ENCODE measurements at regions not wholly inside any gene's neighbourhood (a gene's known extent, or its start where the extent isn't known, plus 50 kb on each side); places are given as distances from the start of the nearest gene placed in this dataset.

- Mint-ChIP-seq H3K9me3 (no peaks in the 10 kb centered on the region), H3K36me3 (ENCODE audit: insufficient read depth in 2 of 2) (no peaks in the 10 kb centered on the region), H3K27me3 (ENCODE audit: low read depth) (no peaks in the 10 kb centered on the region), H3K27ac (no peak overlapping the region), H3K4me3 (no peak overlapping the region), H3K4me1 (ENCODE audit: low read depth) (no peaks in the 10 kb centered on the region)
- DNase-seq: no peak
- no peak for ATAC-seq (replicated peaks in 1 of 2)
These were observed 202.1 kb upstream of the ADGRL2 start for GRCh38 chr1:81598623-81599022.

- Mint-ChIP-seq H3K9me3 (no peaks in the 10 kb centered on the region), H3K27me3 (ENCODE audit: low read depth) (no peaks in the 10 kb centered on the region), H3K4me3 (no peak overlapping the region), H3K27ac (no peak overlapping the region), H3K4me1 (ENCODE audit: low read depth) (no peaks in the 10 kb centered on the region), H3K36me3 (ENCODE audit: insufficient read depth in 2 of 2) (no peaks in the 10 kb centered on the region)
- DNase-seq (no peak), ATAC-seq (replicated peaks in 1 of 2) (no peak)
These were observed 202.9 kb upstream of the ADGRL2 start for GRCh38 chr1:81597720-81598426.

- Mint-ChIP-seq H3K27ac (no peak overlapping the region), H3K36me3 (ENCODE audit: insufficient read depth in 2 of 2) (no peaks in the 10 kb centered on the region), H3K27me3 (ENCODE audit: low read depth) (no peaks in the 10 kb centered on the region), H3K4me1 (ENCODE audit: low read depth) (no peaks in the 10 kb centered on the region), H3K4me3 (no peak overlapping the region), H3K9me3 (peaks cover 0 to 3% of the 10 kb centered on the region in 2 donors)
- ATAC-seq (replicated peaks in 1 of 2): no peak
- no peak for DNase-seq
These were observed 204.4 kb upstream of the ADGRL2 start for GRCh38 chr1:81596341-81596740.

- Mint-ChIP-seq H3K27me3 (ENCODE audit: low read depth) (no peaks in the 10 kb centered on the region), H3K4me1 (ENCODE audit: low read depth) (no peaks in the 10 kb centered on the region), H3K27ac (no peak overlapping the region), H3K9me3 (peaks cover 0 to 8% of the 10 kb centered on the region in 2 donors), H3K4me3 (no peak overlapping the region), H3K36me3 (ENCODE audit: insufficient read depth in 2 of 2) (no peaks in the 10 kb centered on the region)
- DNase-seq: no peak
- no peak for ATAC-seq (replicated peaks in 1 of 2)
These were observed 206.5 kb upstream of the ADGRL2 start for GRCh38 chr1:81594206-81594605.

GRCh38 chr1:81592233-81592632 is 208.5 kb upstream of the ADGRL2 start:
- H3K4me3 Mint-ChIP-seq: no peak overlapping the region

GRCh38 chr1:81590171-81590570 is 210.6 kb upstream of the ADGRL2 start:
- ATAC-seq (replicated peaks in 1 of 2): no peak
- H3K4me3 Mint-ChIP-seq: no peak overlapping the region

More at GRCh38 chr1:81592233-81592632, 208.5 kb upstream of the ADGRL2 start:
- H3K27me3 Mint-ChIP-seq (ENCODE audit: low read depth): no peaks in the 10 kb centered on the region
- no peaks in the 10 kb centered on the region for H3K4me1 Mint-ChIP-seq (ENCODE audit: low read depth)
- DNase-seq (no peak), ATAC-seq (replicated peaks in 1 of 2) (no peak)
- H3K36me3 Mint-ChIP-seq (ENCODE audit: insufficient read depth in 2 of 2): no peaks in the 10 kb centered on the region
- H3K27ac Mint-ChIP-seq: no peak overlapping the region
- H3K9me3 Mint-ChIP-seq: peaks cover 0 to 8% of the 10 kb centered on the region in 2 donors

GRCh38 chr1:81588149-81588548 is 212.6 kb upstream of the ADGRL2 start:
- H3K36me3 Mint-ChIP-seq (ENCODE audit: insufficient read depth in 2 of 2): no peaks in the 10 kb centered on the region
- ATAC-seq (replicated peaks in 1 of 2): no peak
- peaks cover 0 to 8% of the 10 kb centered on the region in 2 donors for H3K9me3 Mint-ChIP-seq
- H3K27ac Mint-ChIP-seq: no peak overlapping the region
- DNase-seq: no peak
- H3K27me3 Mint-ChIP-seq (ENCODE audit: low read depth): no peaks in the 10 kb centered on the region
- H3K4me1 Mint-ChIP-seq (ENCODE audit: low read depth): no peaks in the 10 kb centered on the region
- H3K4me3 Mint-ChIP-seq: no peak overlapping the region

More at GRCh38 chr1:81590171-81590570, 210.6 kb upstream of the ADGRL2 start:
- Mint-ChIP-seq H3K27me3 (ENCODE audit: low read depth) (no peaks in the 10 kb centered on the region), H3K4me1 (ENCODE audit: low read depth) (no peaks in the 10 kb centered on the region), H3K27ac (no peak overlapping the region), H3K9me3 (peaks cover 0 to 8% of the 10 kb centered on the region in 2 donors), H3K36me3 (ENCODE audit: insufficient read depth in 2 of 2) (no peaks in the 10 kb centered on the region)
- no peak for DNase-seq

- ATAC-seq (replicated peaks in 1 of 2): no peak
- H3K36me3 Mint-ChIP-seq (ENCODE audit: insufficient read depth in 2 of 2): no peaks in the 10 kb centered on the region
- no peak overlapping the region for H3K4me3 Mint-ChIP-seq
These were observed 213.3 kb upstream of the ADGRL2 start for GRCh38 chr1:81587426-81587825.

GRCh38 chr1:81585371-81585770 is 215.4 kb upstream of the ADGRL2 start:
- ATAC-seq (replicated peaks in 1 of 2) (no peak), DNase-seq (no peak)
- Mint-ChIP-seq H3K9me3 (peaks cover 0 to 3% of the 10 kb centered on the region in 2 donors), H3K4me1 (ENCODE audit: low read depth) (peaks cover 4% of the 10 kb centered on the region), H3K27me3 (ENCODE audit: low read depth) (no peaks in the 10 kb centered on the region), H3K27ac (no peak overlapping the region), H3K36me3 (ENCODE audit: insufficient read depth in 2 of 2) (no peaks in the 10 kb centered on the region), H3K4me3 (no peak overlapping the region)

More at GRCh38 chr1:81587426-81587825, 213.3 kb upstream of the ADGRL2 start:
- Mint-ChIP-seq H3K27ac (no peak overlapping the region), H3K27me3 (ENCODE audit: low read depth) (no peaks in the 10 kb centered on the region), H3K4me1 (ENCODE audit: low read depth) (peaks cover 4% of the 10 kb centered on the region), H3K9me3 (peaks cover 0 to 6% of the 10 kb centered on the region in 2 donors)
- DNase-seq: no peak

- ATAC-seq (replicated peaks in 1 of 2): no peak
- no peaks in the 10 kb centered on the region for H3K36me3 Mint-ChIP-seq (ENCODE audit: insufficient read depth in 2 of 2)
These were observed 216.3 kb upstream of the ADGRL2 start for GRCh38 chr1:81584398-81584797.

GRCh38 chr1:81583878-81584277 is 216.9 kb upstream of the ADGRL2 start:
- Mint-ChIP-seq H3K4me1 (ENCODE audit: low read depth) (peaks cover 4% of the 10 kb centered on the region), H3K27ac (no peak overlapping the region), H3K36me3 (ENCODE audit: insufficient read depth in 2 of 2) (no peaks in the 10 kb centered on the region), H3K9me3 (no peaks in the 10 kb centered on the region), H3K27me3 (ENCODE audit: low read depth) (no peaks in the 10 kb centered on the region), H3K4me3 (no peak overlapping the region)
- DNase-seq: no peak
- no peak for ATAC-seq (replicated peaks in 1 of 2)

More at GRCh38 chr1:81584398-81584797, 216.3 kb upstream of the ADGRL2 start:
- Mint-ChIP-seq H3K9me3 (no peaks in the 10 kb centered on the region), H3K4me1 (ENCODE audit: low read depth) (peaks cover 4% of the 10 kb centered on the region), H3K27ac (no peak overlapping the region), H3K27me3 (ENCODE audit: low read depth) (no peaks in the 10 kb centered on the region), H3K4me3 (no peak overlapping the region)
- no peak for DNase-seq

GRCh38 chr1:81582467-81582986 is 218.2 kb upstream of the ADGRL2 start:
- Mint-ChIP-seq H3K4me3 (no peak overlapping the region), H3K4me1 (ENCODE audit: low read depth) (peaks cover 4% of the 10 kb centered on the region), H3K36me3 (ENCODE audit: insufficient read depth in 2 of 2) (no peaks in the 10 kb centered on the region), H3K27me3 (ENCODE audit: low read depth) (no peaks in the 10 kb centered on the region), H3K9me3 (no peaks in the 10 kb centered on the region), H3K27ac (no peak overlapping the region)
- DNase-seq: no peak
- ATAC-seq (replicated peaks in 1 of 2): peak in 1 of 2 donors; percentile 25

GRCh38 chr1:81578867-81579266 is 221.9 kb upstream of the ADGRL2 start:
- H3K4me1 Mint-ChIP-seq (ENCODE audit: low read depth): peaks cover 4% of the 10 kb centered on the region
- ATAC-seq (replicated peaks in 1 of 2): no peak
- no peaks in the 10 kb centered on the region for H3K36me3 Mint-ChIP-seq (ENCODE audit: insufficient read depth in 2 of 2)
- no peak overlapping the region for H3K27ac Mint-ChIP-seq
- no peaks in the 10 kb centered on the region for H3K27me3 Mint-ChIP-seq (ENCODE audit: low read depth)
- DNase-seq: no peak
- no peak overlapping the region for H3K4me3 Mint-ChIP-seq
- no peaks in the 10 kb centered on the region for H3K9me3 Mint-ChIP-seq

Data from activated T-cell treated with anti-CD3 and anti-CD28 coated beads, Interleukin-2, amount 50 U/mL, for 72 hours (primary cell).